Kidney capillary endothelial cell (primary cell): ENCODE measurements at regions not wholly inside any gene's neighbourhood (a gene's known extent, or its start where the extent isn't known, plus 50 kb on each side); places are given as distances from the start of the nearest gene placed in this dataset.
"Not testable (repeated sequence)": the region's sequence is repeated elsewhere in the genome, so short reads cannot be mapped to it uniquely, and the experiment has no call there.

Experiments used
- DNase-seq: peaks from one replicate; pipeline ENCODE4 v3.0.0-alpha.2; 2018; ENCODE audit warnings: low spot score

DNA sequence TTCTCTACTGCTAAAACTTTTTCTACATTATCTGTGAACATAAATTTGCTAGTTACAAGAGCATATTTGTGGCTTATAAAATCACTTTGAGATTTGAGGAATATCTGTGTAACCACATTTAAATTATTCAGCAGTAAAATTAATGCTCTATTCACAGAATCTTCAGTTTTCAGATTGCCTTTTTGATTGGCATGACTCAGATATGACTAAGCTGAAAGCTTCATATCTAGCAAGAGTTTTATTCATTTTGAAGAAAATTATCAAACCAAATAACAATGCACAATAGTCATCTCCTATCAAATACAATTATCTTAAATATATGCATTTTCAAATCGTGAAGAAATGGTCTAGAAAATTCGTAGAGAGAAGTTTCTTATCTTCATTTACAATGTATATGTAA, 1498.2 kb upstream of the B3GALT2 start:
- DNase-seq, result no peak

DNA sequence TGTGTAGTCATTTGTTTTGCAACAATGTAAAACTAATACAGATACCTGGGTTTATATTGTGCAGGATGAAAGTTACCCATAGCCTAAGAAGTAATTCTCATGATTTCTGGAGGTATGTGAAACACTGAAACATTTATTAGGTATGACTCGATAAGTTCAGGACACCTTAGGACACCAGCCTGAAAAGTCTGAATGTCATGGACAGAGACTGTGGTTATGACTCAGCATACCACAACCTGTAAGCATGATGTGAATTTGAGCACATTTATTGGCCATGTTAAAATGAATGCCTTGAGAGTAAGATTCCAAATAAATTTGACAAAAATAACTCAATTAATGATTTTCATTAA, 1471.7 kb upstream of the B3GALT2 start:
- DNase-seq, result no peak

DNA sequence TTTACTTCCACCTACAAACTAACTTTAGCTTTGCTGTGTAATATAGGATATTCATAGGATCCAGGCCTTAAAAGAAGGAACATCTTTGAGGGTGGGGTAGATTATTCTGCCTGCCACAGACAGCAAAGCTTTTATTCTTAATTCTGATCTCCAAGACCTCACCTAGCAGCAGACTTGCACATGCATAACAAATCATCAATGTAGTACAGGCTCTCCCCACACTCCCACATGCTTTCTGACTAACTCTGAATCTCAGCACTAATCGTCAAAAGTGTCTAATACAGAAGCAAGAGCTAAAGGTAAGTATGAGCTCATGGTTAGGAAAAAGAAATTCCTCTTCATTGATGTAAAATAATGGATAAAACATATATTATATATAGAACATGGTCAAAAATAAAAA, 1468.5 kb upstream of the B3GALT2 start:
- DNase-seq, result no peak

DNA sequence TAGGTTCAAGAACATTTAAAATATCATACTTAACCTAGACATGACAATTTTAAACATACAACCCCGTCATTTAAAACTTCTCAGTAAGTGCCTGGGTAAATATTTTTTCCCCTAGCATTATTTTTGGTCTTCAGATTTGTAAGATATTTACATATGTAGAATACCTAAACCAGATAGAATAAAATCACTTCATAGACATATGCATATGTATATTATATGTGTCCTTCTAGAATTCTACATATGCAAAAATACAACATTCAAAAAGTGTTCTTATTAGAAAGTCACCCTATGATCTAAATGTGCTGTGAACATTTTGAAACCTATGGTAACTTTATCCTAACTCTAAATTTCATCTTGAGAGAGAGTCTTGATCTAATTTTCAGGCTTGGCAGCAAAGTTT, 1467.0 kb upstream of the B3GALT2 start:
- no peak for DNase-seq

DNA sequence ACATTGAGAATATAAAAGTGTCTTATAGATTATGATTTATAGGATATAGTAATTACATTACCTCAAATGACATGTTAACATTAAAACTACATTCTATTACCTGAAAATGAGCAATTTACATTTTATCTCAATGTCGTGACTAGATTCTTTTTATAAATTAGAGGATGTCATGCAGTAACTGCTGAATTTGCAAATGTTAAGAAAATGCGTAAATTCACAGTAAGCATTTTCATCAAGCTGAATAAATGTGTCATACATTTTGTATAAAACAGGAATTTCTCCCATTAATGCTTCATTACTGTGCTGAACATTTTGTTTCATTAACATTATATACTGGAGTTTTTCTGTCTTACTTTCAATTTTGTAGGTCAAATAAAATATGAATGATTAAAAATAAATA, 1460.7 kb upstream of the B3GALT2 start:
- DNase-seq, result no peak

DNA sequence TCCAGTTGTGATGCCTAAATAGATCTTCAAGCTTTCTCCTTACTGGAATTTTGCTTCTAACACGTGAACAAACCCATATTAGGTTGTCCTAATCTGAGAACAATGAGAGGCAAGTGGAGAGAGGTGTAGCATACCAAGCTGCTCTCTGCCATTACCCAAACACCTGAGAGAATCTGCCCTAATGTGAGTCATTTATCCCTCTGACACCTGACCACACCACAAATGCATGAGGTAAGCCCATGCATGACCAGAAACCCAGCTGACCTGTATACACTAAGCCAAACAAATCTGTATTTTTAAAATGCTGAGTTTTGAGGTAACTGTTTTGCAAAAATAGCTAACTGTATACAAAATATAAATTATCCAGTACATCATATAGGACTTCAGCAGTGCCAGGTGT, 1458.1 kb upstream of the B3GALT2 start:
- no peak for DNase-seq

DNA sequence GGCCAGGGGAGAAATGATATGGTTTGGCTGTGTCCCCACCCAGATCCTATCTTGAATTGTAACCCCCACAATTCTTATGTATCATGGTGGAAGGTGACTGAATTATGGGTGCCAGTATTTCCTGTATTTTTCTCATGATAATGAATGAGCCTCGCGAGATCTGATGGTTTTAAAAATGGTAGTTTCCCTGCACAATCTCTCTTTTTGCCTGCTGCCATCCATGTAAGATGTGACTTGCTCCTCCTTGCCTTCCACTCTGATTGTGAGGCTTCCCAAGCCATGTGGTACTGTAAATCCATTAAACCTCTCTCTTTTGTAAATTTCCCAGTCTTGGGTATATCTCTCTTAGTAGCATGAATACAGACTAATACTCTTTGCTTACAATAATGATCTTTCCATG, 1453.9 kb upstream of the B3GALT2 start:
- DNase-seq, result no peak

DNA sequence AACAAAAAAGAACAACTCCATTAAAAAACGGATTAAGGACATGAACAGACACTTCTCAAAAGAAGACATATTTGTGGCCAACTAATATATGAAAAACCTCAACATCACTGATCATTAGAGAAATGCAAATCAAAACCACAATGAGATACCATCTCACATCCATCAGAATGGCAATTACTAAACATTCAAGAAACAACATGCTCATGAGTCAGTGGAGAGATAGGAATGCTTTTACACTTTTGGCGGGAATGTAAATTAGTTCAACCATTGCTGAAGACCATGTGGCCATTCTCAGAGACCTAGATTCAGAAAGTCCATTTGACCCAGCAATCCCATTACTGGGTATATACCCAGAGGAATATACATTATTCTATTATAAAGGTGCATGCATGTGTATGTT, 1442.6 kb upstream of the B3GALT2 start:
- no peak for DNase-seq

DNA sequence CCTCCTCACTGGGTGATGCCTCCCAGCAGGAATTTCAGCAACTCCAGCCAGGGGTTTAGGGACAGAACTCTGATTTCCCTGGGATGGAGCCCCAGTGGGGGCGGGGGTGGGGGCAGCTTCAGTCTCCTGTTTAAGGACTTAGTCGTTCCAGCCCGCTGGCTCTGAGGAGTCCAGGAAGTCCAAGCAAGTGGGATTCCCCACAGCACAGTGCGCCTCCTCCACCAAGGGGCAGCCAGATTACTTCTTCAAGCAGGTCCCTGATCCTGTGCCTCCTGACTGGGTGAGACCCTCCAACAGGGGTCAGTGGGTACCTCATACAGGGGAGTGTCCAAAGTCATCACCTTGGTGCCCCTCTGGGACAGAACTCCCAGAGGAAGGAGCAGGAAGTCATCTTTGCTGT, 1438.4 kb upstream of the B3GALT2 start:
- no peak for DNase-seq

DNA sequence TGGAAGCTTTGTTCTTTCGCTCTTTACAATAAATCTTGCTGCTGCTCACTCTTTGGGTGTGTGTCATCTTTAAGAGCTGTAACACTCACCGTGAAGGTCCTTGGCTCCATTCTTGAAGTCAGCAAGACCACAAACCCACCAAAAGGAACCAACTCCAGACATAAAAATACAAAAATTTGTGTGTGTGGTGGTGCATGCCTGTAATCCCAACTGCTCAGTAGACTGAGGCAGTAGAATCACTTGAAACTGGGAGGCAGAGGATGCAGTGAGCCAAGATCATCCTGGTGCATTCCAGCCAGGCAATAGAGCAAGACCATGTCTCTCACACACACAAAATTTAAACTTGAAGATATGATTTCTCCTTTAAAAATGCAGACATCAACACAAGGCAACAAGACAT, 1431.7 kb upstream of the B3GALT2 start:
- DNase-seq, result no peak

DNA sequence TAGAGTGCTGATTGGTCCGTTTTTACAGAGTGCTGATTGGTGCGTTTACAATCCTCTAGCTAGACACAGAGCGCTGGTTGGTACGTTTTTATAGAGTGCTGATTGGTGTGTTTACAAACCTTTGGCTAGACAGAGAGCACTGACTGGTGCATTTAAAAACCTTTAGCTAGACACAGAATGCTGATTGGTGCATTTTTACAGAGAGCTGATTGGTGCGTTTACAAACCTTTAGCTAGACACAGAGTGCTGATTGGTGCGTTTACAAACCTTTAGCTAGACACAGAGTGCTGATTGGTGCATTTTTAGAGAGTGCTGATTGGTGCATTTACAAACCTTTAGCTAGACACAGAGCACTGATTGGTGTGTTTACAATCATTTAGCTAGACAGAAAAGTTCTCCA, 1430.9 kb upstream of the B3GALT2 start:
- not testable (repeated sequence) for DNase-seq

DNA sequence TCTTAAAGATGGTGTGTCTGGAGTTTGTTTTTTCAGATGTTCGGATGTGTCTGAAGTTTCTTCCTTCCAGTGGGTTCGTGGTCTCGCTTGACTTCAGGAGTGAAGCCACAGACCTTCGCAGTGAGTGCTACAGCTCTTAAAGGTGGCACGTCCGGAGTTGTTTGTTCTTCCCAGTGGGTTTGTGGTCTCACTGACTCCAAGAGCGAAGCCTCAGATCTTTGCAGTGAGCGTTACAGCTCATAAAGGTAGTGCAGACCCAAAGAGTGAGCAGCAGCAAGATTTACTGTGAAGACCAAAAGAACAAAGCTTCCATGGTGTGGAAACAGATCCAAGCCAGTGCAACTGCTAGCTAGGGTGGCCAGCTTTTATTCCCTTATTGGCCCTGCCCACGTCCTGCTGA, 1430.4 kb upstream of the B3GALT2 start:
- DNase-seq, result no peak

DNA sequence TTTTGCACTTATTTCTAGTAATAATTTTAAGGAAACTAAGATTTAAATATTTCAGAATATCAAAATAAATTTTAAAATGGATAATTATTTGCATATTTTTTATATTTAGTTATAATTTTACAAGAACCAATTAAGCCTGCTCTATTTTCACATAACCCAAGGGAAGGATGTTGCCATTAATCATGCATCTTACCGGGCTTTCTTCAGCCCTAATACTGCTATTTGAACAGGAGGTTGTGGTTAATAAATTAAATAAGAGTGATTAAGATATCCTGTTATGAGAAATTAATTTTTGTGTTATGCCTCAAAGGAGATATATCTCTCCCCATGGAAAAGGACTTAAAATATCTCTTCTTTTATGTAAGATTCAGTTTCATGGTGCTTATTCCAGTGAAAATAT, 1415.8 kb upstream of the B3GALT2 start:
- no peak for DNase-seq

DNA sequence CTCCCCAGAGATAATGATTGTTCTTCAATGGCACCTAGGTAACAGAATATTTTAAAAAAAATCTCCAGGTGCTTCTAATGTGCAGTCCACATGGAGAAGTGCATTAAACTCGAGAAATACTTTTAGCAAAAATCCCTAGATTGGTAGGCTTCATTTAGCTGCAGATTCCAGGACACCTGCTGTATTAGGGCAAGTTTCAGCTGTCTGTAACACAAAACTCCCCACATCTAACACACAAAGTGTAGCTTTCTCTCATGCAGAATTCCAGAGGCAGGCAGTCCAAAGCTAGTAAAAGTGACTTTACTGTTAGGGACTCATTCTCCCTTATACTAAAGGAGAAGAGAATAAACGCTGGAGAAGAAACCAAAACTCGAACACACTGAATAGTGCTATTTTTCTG, 1414.3 kb upstream of the B3GALT2 start:
- no peak for DNase-seq

DNA sequence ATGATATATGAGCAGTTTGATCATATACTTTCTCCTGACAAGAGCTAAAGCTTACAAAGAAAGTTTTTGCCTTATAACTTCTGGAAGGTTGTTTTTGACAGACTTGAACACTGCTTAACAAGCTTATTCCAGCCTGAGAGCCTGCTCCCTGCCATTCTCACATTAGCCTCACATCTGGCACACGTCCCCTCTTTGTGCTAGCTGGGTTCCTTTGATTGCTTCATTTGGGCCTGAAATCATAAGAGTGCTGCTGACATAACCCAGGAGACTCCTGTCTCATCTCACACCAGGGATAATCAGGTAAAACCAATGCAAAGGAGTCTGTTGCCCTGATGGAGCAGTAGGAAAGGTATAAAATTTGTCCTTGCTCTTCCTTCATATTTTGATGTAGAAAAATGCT, 1411.7 kb upstream of the B3GALT2 start:
- no peak for DNase-seq

DNA sequence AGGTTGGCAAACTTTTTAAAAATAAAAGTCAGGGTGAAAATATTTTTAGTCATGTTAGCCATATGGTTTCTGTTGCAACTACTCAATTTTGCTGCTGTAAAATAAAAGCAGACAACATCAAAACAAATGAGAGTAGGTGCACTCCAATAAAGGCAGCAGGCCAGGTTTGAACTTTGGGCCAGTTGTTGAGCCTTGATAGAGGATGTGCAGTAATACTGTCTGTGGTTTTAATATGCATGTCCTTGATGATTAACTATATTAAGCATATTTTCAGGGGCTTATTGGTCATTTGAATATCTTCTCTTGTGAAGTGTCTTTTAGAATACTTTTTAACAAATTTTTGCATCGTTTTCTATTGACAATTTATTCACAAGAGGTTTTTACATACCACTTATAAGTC, 1399.9 kb upstream of the B3GALT2 start:
- no peak for DNase-seq

DNA sequence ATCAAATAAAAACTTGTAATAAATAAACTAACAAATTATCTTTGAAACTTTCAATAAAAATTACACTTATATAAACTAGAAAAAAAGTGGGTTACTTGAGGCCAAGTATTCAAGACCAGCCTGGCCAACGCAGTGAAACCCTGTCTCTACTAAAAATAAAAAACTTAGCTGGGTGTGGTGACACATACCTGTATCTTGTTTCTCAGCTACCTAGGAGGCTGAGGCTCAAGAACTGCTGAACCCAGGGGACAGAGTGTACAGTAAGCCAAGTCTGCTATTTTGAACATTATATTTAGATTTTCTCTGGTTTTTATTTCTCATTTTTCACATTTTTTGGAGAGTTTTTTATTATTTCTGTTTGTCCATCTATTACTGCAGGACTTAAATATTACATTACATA, 1397.6 kb upstream of the B3GALT2 start:
- no peak for DNase-seq

DNA sequence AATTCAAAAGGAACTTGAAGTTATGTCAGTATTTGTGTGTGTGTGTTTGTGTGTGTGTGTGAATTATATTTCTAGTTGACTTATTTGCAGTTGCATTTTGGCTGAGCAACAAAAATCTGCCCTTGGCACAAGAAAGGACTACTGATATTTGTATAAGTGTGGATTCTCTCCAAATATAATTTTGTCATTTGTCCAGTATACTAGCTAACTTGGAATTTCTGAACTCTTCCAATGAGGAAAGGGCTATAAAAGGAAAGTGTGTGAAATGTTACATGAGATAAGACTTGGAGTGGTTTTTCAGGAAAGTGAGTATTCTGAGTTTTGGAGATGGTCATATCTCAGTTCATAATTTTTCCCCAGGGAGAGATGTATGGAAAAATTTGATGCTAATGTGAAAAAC, 1384.1 kb upstream of the B3GALT2 start:
- no peak for DNase-seq

DNA sequence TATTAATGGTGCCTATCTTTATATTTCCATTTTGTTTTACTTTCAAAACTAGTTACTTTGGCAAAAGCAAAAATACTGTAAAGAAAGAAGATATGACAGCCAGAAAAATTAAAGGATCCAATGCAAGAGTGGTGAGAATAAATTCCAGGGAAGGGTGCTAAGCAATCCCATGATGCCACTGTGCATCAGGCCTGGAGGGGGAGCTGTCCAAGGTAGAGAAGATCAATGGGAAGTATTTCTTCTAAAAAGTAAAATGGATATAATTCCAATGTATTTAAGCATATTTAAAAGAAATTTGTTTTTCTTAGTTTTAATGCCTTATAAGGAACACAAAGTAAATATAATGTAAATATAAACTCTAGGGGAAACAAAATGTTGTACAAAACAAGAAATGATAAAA, 1382.2 kb upstream of the B3GALT2 start:
- DNase-seq, result no peak

DNA sequence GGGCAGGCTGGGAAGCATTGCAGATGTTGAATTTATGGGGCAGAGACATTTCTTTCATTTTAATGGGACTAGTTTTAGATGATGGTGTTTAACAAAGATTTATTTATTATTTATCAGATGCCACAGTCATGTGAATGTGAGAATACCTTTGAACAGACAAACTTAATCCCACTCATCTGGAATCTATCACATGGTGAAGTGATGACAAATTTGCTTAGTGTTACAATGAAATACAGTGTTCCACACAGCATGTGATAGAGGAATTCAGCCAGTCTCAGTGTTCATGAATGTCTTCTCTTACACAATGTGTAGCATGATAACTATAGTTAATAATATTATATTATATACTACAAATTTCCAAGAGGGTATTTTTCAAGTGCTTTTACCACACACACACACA, 1361.7 kb upstream of the B3GALT2 start:
- DNase-seq, result no peak

DNA sequence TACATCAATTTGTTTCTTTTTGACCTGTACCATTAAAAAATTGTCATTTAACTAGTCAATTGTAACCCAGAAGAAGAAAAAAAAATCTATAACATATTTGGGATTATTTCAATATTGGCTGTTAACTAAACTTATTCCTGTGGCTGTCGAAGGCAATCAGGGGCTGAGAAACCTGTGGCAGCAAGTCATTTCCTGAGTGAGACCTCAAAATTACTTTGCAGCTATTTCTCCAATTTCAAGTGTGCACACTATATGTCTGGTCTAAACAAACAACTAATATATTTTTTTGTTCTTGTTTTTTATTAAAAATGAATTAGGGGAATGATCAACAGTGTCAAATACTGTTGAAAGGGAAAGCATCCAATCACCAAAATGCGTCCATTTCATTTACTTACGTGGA, 1357.6 kb upstream of the B3GALT2 start:
- DNase-seq, result no peak

DNA sequence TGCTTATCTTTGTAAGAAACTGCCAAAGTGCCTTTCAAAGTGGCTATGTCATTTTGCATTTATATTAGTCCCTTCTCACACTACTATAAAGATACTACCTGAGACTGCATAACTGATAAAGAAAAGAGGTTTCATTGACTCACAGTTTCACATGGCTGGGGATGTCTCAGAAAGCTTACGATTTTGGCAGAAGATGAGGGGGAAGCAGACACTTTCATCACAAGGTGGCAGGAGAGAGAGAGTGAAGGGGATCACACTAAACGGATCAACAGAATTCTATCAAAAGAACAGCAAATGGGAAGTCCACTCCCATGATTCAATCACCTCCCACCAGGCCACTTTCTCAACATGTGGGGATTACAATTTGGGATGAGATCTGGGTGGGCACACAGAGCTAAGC, 1352.0 kb upstream of the B3GALT2 start:
- no peak for DNase-seq

DNA sequence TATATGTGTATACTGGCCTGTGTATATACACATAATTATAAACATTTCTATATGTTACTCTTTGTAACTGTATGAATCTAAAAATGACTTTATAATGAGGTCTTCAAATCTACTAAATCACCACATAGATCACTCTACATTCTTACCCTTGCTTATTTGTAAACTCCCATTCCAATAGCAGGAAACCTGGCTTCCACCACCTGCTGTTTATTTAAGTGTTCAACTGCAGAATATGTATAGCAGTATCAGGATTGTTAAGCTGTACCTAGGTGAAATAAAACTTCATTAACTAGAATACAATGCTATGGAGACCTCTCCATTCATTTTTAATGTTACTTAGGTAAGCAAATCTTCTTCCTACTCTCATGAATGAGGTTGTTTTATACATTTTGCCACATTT, 1351.1 kb upstream of the B3GALT2 start:
- DNase-seq, result no peak

DNA sequence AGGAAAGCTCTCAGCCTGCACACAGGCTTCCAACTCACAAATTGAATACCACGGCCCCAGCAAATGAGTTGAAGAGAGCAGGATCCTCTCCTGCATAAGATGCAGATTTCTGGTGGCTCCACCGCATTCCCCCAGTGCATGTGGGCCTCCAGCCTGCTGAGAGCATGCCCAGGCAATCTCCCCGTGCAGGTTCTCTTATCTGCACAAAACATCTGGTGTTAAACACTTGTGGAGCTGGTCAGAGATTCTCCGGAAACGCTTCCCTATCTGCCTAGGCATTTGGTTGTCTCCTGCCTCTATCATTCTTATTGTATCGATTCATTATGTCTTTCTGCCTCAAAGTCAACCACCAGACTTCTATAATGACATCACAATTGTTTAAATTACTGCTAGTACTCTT, 1349.0 kb upstream of the B3GALT2 start:
- DNase-seq, result no peak

DNA sequence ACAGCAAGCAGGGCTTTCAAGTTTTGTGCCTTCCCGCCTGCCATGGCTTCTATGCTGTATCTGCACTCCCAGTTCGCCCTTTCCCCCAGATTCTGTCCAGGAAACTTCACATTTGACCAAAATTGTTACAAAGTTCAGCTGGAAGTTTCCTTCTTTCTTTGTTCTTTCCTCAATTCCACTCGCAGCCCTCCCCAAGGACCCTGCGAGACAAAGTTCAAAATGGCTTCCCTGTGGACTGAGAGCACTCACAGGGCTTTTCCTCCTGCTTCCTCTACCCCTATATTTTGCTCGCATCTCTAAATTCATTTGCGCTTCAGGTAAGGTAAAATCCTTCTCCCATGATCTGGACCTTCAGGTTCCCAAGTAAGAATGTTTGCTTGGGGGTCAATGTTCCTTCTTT, 1348.4 kb upstream of the B3GALT2 start:
- no peak for DNase-seq

DNA sequence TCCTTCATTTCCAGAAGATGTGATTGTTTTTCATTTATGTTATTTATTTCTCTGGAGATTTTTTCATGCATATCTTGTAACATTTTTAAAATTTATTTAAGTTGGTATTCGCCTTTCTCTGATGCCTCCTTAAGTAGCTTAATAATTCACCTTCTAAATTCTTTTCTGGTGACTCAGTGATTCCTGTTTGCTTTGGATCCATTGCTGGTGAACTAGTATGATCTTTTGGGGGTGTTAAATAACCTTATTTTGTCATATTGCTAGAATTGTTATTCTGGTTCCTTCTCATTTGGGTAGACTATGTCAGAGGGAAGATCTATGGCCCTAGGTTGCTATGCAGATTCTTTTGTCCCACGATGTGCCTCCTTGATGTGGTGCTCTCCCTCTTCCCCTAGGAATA, 1347.2 kb upstream of the B3GALT2 start:
- DNase-seq, result no peak
